Right atrium auricular region (tissue), 2 donors: ENCODE measurements at regions not wholly inside any gene's neighbourhood (a gene's known extent, or its start where the extent isn't known, plus 50 kb on each side); places are given as distances from the start of the nearest gene placed in this dataset.
"Not testable (repeated sequence)": the region's sequence is repeated elsewhere in the genome, so short reads cannot be mapped to it uniquely, and the experiment has no call there.

Experiments used
- DNase-seq: peaks from one replicate; pipeline ENCODE4 v3.0.0-alpha.2; 2019; ENCODE audit warnings: low spot score
- H3K27ac ChIP-seq, 2 donors: fragments of 200-600 bp; sonication (generic); 1 replicate in 1 of 2; 2 replicates in 1 of 2; pipeline ENCODE4 v1.5.1; 2016 to 2019
- H3K27me3 ChIP-seq, 2 donors: fragments of 200-600 bp; sonication (generic); one replicate each; pipeline versions ENCODE4 v1.5.1 to v1.6.0; 2017 to 2019
- H3K36me3 ChIP-seq: fragments of 200-600 bp; sonication (generic); one replicate; pipeline ENCODE4 v1.5.1; 2016
- H3K4me1 ChIP-seq, 2 donors: fragments of 200-600 bp; sonication (generic); one replicate each; pipeline versions ENCODE4 v1.5.1 to v1.6.0; 2017 to 2019
- H3K4me3 ChIP-seq, 2 donors: fragments of 200-600 bp; sonication (generic); 1 replicate in 1 of 2; 2 replicates in 1 of 2; pipeline ENCODE4 v1.5.1; 2017 to 2019; ENCODE audit warnings: mild to moderate bottlenecking in 1 of 2, moderate library complexity in 1 of 2
- H3K9me3 ChIP-seq, 2 donors: fragments of 200-600 bp; sonication (generic); one replicate each; pipeline ENCODE4 v1.5.1; 2019
- CTCF ChIP-seq, 2 donors: fragments of 200-600 bp; sonication (generic); IDR thresholded peaks; one replicate each; pipeline ENCODE4 v1.5.1; 2019; ENCODE audit warnings: antibody characterized with exemption in 2 of 2

- no peak for TF ChIP-seq CTCF (IDR thresholded peaks at IDR 0.05)
- Histone ChIP-seq H3K27ac (no peak overlapping the region), H3K4me1 (no peaks in the 10 kb centered on the region), H3K4me3 (no peak overlapping the region), H3K27me3 (no peaks in the 10 kb centered on the region), H3K9me3 (no peaks in the 10 kb centered on the region), H3K36me3 (no peaks in the 10 kb centered on the region)
- no peak for DNase-seq
Observed at GRCh38 chr4:177494791-177495190, 52.6 kb upstream of the AGA start.

GRCh38 chr4:177495626-177496025 lies 53.4 kb upstream of the AGA start:
- not testable (repeated sequence) for DNase-seq, H3K9me3 ChIP-seq, H3K27me3 ChIP-seq, H3K36me3 ChIP-seq, H3K4me1 ChIP-seq, H3K4me3 ChIP-seq, H3K27ac ChIP-seq

- H3K9me3 ChIP-seq: no peaks in the 10 kb centered on the region
- H3K36me3 ChIP-seq: no peaks in the 10 kb centered on the region
- DNase-seq: no peak
- no peaks in the 10 kb centered on the region for H3K27me3 ChIP-seq
- no peak for TF ChIP-seq CTCF (IDR thresholded peaks at IDR 0.05)
- H3K4me3 ChIP-seq: no peak overlapping the region
- H3K4me1 ChIP-seq: no peaks in the 10 kb centered on the region
- no peak overlapping the region for H3K27ac ChIP-seq
Observed at GRCh38 chr4:177499537-177499936, 57.3 kb upstream of the AGA start.

- no peak overlapping the region for H3K27ac ChIP-seq
- no peak for DNase-seq
- no peak for TF ChIP-seq CTCF (IDR thresholded peaks at IDR 0.05)
- no peaks in the 10 kb centered on the region for H3K27me3 ChIP-seq
- H3K9me3 ChIP-seq: no peaks in the 10 kb centered on the region
- H3K4me1 ChIP-seq: no peaks in the 10 kb centered on the region
- H3K36me3 ChIP-seq: no peaks in the 10 kb centered on the region
- no peak overlapping the region for H3K4me3 ChIP-seq
Observed at GRCh38 chr4:177505171-177505615, 63.0 kb upstream of the AGA start.

GRCh38 chr4:177508662-177509061 lies 66.4 kb upstream of the AGA start:
- no peak overlapping the region for H3K27ac ChIP-seq
- DNase-seq: no peak
- H3K4me1 ChIP-seq: no peaks in the 10 kb centered on the region
- H3K4me3 ChIP-seq: no peak overlapping the region
- H3K36me3 ChIP-seq: no peaks in the 10 kb centered on the region
- TF ChIP-seq CTCF (IDR thresholded peaks at IDR 0.05): no peak
- no peaks in the 10 kb centered on the region for H3K27me3 ChIP-seq
- no peaks in the 10 kb centered on the region for H3K9me3 ChIP-seq

- Histone ChIP-seq H3K27ac (no peak overlapping the region), H3K36me3 (no peaks in the 10 kb centered on the region), H3K9me3 (no peaks in the 10 kb centered on the region), H3K4me3 (no peak overlapping the region), H3K27me3 (no peaks in the 10 kb centered on the region), H3K4me1 (no peaks in the 10 kb centered on the region)
- TF ChIP-seq CTCF (IDR thresholded peaks at IDR 0.05): no peak
- DNase-seq: no peak
Observed at GRCh38 chr4:177509226-177509745, 67.0 kb upstream of the AGA start.
